ENCODE measurements at regions not wholly inside any gene's neighbourhood (a gene's known extent, or its start where the extent isn't known, plus 50 kb on each side); places are given as distances from the start of the nearest gene placed in this dataset.
"Not testable (repeated sequence)": the region's sequence is repeated elsewhere in the genome, so short reads cannot be mapped to it uniquely, and the experiment has no call there.

- H3K9me3 ChIP-seq (ENCODE audit: control insufficient read depth, insufficient read depth, low read length) = no peaks in the 10 kb centered on the region
- no peaks in the 10 kb centered on the region for H3K36me3 ChIP-seq (ENCODE audit: control insufficient read depth, insufficient read depth, low read length)
- H3K27ac ChIP-seq (ENCODE audit: insufficient read depth, low read length) = no peak overlapping the region
- no peak overlapping the region for H2BK20ac ChIP-seq (ENCODE audit: low read depth, low read length)
- H3K23ac ChIP-seq (ENCODE audit: low read depth, low read length) = no peak overlapping the region
- H4K20me1 ChIP-seq (ENCODE audit: insufficient read depth, low read length) = no peaks in the 10 kb centered on the region
- TF ChIP-seq NFE2L2 (IDR thresholded peaks at IDR 0.05; ENCODE audit: low read depth, low read length) (no peak), BHLHE40 (IDR thresholded peaks at IDR 0.05; ENCODE audit: low read depth, low read length) (no peak), RCOR1 (IDR thresholded peaks at IDR 0.05; ENCODE audit: insufficient replicate concordance, low read length) (no peak), RFX5 (IDR thresholded peaks at IDR 0.05; ENCODE audit: low read depth, low read length) (no peak), FOS (IDR thresholded peaks at IDR 0.05; ENCODE audit: low read depth, low read length) (no peak), CEBPB (IDR thresholded peaks at IDR 0.05; ENCODE audit: low read depth, low read length) (no peak), RAD21 (IDR thresholded peaks at IDR 0.05; ENCODE audit: low read length) (no peak), MXI1 (IDR thresholded peaks at IDR 0.05; ENCODE audit: borderline replicate concordance, low read depth, low read length) (no peak)
- H2AK5ac ChIP-seq (ENCODE audit: low read depth, low read length) = no peak overlapping the region
- no peak for ATAC-seq (ENCODE audit: low read depth)
- peaks cover 12% of the 10 kb centered on the region for H3K4me1 ChIP-seq (ENCODE audit: control insufficient read depth, insufficient read depth, low read length)
- no peak overlapping the region for H2AK9ac ChIP-seq (replicated peaks; ENCODE audit: low read depth, low read length, poor library complexity)
- H3K79me1 ChIP-seq (ENCODE audit: low read depth in 1 of 2, low read length in 2 of 2) = no peaks in the 10 kb centered on the region
- H2BK5ac ChIP-seq (ENCODE audit: low read depth, low read length, poor library complexity, severe bottlenecking) = no peak overlapping the region
- in situ Hi-C loops (cut with MboI; ENCODE audit: low sequenced_read_pairs) = no loop called here
- H3K56ac ChIP-seq (ENCODE audit: extremely low read depth, insufficient read depth, low read length) = no peak overlapping the region
- no peak overlapping the region for H3K18ac ChIP-seq (ENCODE audit: low read depth, low read length)
- H2AFZ ChIP-seq (replicated peaks; ENCODE audit: low read length, poor library complexity) = no peak overlapping the region
- H3K14ac ChIP-seq (replicated peaks; ENCODE audit: low read depth, low read length) = no peak overlapping the region
- dilution Hi-C loops (cut with HindIII; ENCODE audit: low sequenced_read_pairs, unreplicated experiment) = no loop called here
- no peak overlapping the region for H3K9ac ChIP-seq (ENCODE audit: low read depth, low read length)
- no peak for DNase-seq
- 96% methylated on average over 7 of the region's 14 CpGs; no CpG with 5 or more reads in 1 of the 2 experiments for WGBS, 2 experiments (ENCODE audit: extremely low coverage in 2 of 2, insufficient read length in 1 of 2)
- H4K91ac ChIP-seq (ENCODE audit: insufficient read depth, low read depth, low read length) = no peak overlapping the region
- no peak overlapping the region for H3K4me2 ChIP-seq (ENCODE audit: low read depth, low read length)
- no peak overlapping the region for H4K8ac ChIP-seq (ENCODE audit: low read depth in 2 of 2, low read length in 2 of 2)
- intact Hi-C loops (cut with micrococcal nuclease) = no loop called here
- H4K5ac ChIP-seq (ENCODE audit: low read depth, low read length) = no peak overlapping the region
- peaks cover 11% of the 10 kb centered on the region for H3K9me1 ChIP-seq (ENCODE audit: insufficient read depth, low read length)
- BruUV-seq (replicated peaks) = no TSS peak
- ChIA-PET POLR2A (ENCODE audit: unreplicated experiment) (no interaction called here), CTCF (no interaction called here)
- H3K4me3 ChIP-seq (ENCODE audit: insufficient read depth, low read depth, low read length) = no peak overlapping the region
- H3K4ac ChIP-seq (ENCODE audit: low read depth, low read length) = no peak overlapping the region
- no peak overlapping the region for H2BK15ac ChIP-seq (ENCODE audit: low read depth, low read length)
- H2BK120ac ChIP-seq (ENCODE audit: low read depth, low read length) = no peak overlapping the region
- peaks cover 12% of the 10 kb centered on the region for H3K27me3 ChIP-seq (ENCODE audit: control insufficient read depth, insufficient read depth, low read length)
These were observed 220.4 kb downstream of the VAPA start for GRCh38 chr18:10134204-10134603.

DNA sequence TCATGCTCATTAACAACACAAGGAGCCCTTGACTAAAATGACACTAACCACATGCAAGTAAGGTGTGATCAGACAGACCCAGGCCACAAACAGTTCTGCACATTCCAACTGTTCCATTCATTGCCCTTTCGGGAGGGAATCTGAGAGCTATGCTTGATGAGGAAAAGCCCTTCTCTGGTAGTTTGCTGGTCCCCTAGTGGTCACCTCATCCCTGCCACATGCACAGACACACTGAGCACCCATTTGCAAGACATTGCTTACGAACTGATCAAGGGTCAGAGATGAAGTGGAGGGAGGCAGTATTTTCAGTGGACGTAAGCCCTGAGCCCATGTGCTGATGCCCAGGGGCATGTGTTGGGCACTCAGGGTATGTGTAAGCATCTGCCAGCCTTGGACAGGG is 220.9 kb downstream of the VAPA start:
- H4K91ac ChIP-seq (ENCODE audit: insufficient read depth, low read depth, low read length); H3K56ac ChIP-seq (ENCODE audit: extremely low read depth, insufficient read depth, low read length); H2BK20ac ChIP-seq (ENCODE audit: low read depth, low read length); H3K9me3 ChIP-seq (ENCODE audit: control insufficient read depth, insufficient read depth, low read length); H2AK9ac ChIP-seq (replicated peaks; ENCODE audit: low read depth, low read length, poor library complexity); DNase-seq; POLR2A ChIA-PET (ENCODE audit: unreplicated experiment); H4K5ac ChIP-seq (ENCODE audit: low read depth, low read length); H2BK15ac ChIP-seq (ENCODE audit: low read depth, low read length); intact Hi-C loops (cut with micrococcal nuclease); H2AK5ac ChIP-seq (ENCODE audit: low read depth, low read length); H4K20me1 ChIP-seq (ENCODE audit: insufficient read depth, low read length); H3K9ac ChIP-seq (ENCODE audit: low read depth, low read length); ATAC-seq (ENCODE audit: low read depth); H3K18ac ChIP-seq (ENCODE audit: low read depth, low read length); H3K14ac ChIP-seq (replicated peaks; ENCODE audit: low read depth, low read length); dilution Hi-C loops (cut with HindIII; ENCODE audit: low sequenced_read_pairs, unreplicated experiment); H3K4ac ChIP-seq (ENCODE audit: low read depth, low read length); BruUV-seq (replicated peaks); H3K36me3 ChIP-seq (ENCODE audit: control insufficient read depth, insufficient read depth, low read length); H2AFZ ChIP-seq (replicated peaks; ENCODE audit: low read length, poor library complexity); H2BK5ac ChIP-seq (ENCODE audit: low read depth, low read length, poor library complexity, severe bottlenecking); H2BK120ac ChIP-seq (ENCODE audit: low read depth, low read length); H3K79me1 ChIP-seq (ENCODE audit: low read depth in 1 of 2, low read length in 2 of 2); H3K27ac ChIP-seq (ENCODE audit: insufficient read depth, low read length); CTCF ChIA-PET; H4K8ac ChIP-seq (ENCODE audit: low read depth in 2 of 2, low read length in 2 of 2); in situ Hi-C loops (cut with MboI; ENCODE audit: low sequenced_read_pairs); H3K4me2 ChIP-seq (ENCODE audit: low read depth, low read length); H3K23ac ChIP-seq (ENCODE audit: low read depth, low read length); H3K4me3 ChIP-seq (ENCODE audit: insufficient read depth, low read depth, low read length): not testable (repeated sequence)
- Histone ChIP-seq H3K9me1 (ENCODE audit: insufficient read depth, low read length) (peaks cover 14% of the 10 kb centered on the region), H3K27me3 (ENCODE audit: control insufficient read depth, insufficient read depth, low read length) (peaks cover 12% of the 10 kb centered on the region), H3K4me1 (ENCODE audit: control insufficient read depth, insufficient read depth, low read length) (peaks cover 14% of the 10 kb centered on the region)
- WGBS, 2 experiments (ENCODE audit: extremely low coverage in 2 of 2, insufficient read length in 1 of 2) = no CpG with 5 or more reads among the region's 3 CpGs

Data from IMR-90 (cell line).